GM18498 (cell line): ENCODE measurements at regions not wholly inside any gene's neighbourhood (a gene's known extent, or its start where the extent isn't known, plus 50 kb on each side); places are given as distances from the start of the nearest gene placed in this dataset.
"Not testable (repeated sequence)": the region's sequence is repeated elsewhere in the genome, so short reads cannot be mapped to it uniquely, and the experiment has no call there.

Source experiments
- ATAC-seq: cut with Tn5 transposase; IDR thresholded peaks from one replicate; pipeline ENCODE4 v1.9.1; 2021; ENCODE audit warnings: mild to moderate bottlenecking, moderate library complexity; ENCODE audit not compliant: unreplicated experiment

DNA sequence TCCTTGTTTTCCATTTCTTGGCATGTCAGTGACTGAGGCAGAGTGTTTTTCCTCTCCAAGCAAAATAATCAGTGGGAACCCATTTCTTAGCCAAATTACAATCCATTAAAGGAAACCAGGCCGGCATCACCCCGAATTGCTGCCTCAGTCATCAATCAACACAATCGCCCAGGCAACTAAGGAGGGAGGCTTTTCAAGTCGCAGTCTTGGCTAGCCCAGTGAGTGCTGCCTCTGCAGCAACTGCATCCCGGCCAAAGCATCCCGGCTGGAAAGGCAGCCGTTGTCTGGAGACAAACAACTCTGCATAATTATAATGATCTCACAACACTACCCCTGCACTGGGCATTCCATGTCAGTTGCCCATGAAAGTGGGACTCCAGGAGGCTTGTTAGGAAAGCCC is 213.5 kb upstream of the PRICKLE2 start:
- ATAC-seq: no peak

- ATAC-seq: no peak
Measured at GRCh38 chr3:64438066-64438465, 212.8 kb upstream of the PRICKLE2 start.

- no peak for ATAC-seq
Measured at GRCh38 chr3:64437131-64437530, 211.9 kb upstream of the PRICKLE2 start.

- ATAC-seq: not testable (repeated sequence)
Measured at GRCh38 chr3:64435023-64435422, 209.8 kb upstream of the PRICKLE2 start.

- ATAC-seq: no peak
Measured at GRCh38 chr3:64432870-64433269, 207.6 kb upstream of the PRICKLE2 start.

DNA sequence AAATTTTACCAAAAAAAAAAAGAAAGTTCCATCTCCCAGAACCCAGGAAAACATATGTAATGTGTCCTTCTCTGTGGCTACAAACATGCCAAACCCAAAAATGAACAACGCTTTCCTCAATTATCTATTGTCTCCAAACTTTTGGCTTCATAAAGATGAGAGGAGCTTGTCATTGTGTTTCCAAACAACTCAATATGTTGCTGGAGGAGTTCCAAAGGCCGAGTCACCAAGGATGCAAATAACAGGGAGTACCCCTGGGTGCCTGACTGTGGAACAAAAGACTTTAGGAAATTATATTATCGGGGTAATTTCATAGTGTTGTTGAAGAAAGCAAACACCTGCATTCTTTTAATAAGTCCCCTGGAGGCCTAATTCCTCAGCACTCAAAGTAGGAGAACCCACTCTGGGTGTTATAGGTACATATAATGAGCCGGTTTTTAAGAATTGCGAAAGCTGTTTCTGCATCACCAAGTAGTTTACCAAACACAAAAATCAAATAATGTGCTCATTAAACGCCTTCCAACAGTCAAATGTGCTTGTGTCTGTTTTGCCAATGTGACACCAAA is 206.3 kb upstream of the PRICKLE2 start:
- no peak for ATAC-seq

GRCh38 chr3:64427671-64428070 is 202.4 kb upstream of the PRICKLE2 start:
- no peak for ATAC-seq

DNA sequence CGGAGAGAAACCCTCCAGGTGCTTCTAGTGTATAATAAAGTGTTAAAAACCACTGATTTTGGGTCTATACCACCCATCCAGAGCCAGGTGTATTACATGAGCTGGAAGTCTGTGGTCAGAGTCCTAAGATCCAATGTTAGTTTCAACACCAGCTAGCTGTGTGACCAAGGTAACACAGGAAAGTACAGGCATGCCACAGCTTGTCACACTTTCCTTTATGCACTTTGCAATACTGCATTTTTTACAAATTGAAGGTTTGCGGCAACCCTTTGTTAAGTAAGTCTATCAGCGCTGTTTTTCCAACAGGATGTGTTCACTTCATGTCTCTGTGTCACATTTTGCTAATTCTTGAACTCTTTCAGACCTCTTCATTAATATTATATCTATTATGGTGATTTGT is 201.3 kb upstream of the PRICKLE2 start:
- no peak for ATAC-seq

GRCh38 chr3:64422932-64423331 is 197.7 kb upstream of the PRICKLE2 start:
- no peak for ATAC-seq

- ATAC-seq: no peak
Measured at GRCh38 chr3:64422192-64422591, 196.9 kb upstream of the PRICKLE2 start.

- ATAC-seq: no peak
Measured at GRCh38 chr3:64417816-64418215, 192.6 kb upstream of the PRICKLE2 start.

DNA sequence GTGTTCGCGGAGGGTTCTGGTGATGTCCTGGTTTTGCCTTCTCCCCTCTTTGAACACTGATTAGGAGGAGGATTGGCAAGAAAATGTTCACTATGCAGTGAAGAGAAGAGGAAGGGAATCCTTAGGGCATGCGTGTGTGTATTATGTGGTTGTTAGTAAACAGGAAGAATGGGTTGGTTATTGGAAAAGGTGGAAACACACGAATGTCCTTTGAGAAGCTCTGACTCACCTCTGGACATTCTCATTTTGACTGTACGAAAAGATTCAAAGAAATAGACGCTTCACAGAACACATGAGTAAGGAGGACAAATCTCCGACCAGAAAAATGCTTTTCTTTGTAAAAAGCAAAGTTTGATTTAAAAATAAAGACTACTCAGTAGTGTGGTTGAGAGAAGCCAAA is 188.8 kb upstream of the PRICKLE2 start:
- no peak for ATAC-seq

- ATAC-seq: no peak
Measured at GRCh38 chr3:64411101-64411500, 185.8 kb upstream of the PRICKLE2 start.

DNA sequence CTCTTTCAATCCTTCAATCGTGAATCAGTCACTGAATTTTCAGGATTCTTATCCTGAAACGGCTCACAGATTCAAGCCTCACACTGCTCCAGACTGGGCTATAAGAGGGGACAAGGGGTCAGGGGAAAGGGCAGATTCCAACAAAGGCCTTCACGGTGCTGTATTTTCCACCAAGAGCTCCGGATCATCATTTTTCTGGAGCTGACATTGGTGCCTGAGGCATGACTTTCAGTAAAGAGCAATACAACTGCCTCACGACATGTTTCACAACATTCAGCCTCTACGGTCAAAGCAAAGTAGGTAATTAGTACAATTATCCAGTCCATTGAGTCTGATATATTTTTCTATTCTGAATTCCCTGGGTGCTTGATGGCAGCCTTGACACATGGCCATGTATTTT is 185.0 kb upstream of the PRICKLE2 start:
- ATAC-seq: no peak

GRCh38 chr3:64408770-64409169 is 183.5 kb upstream of the PRICKLE2 start:
- ATAC-seq: no peak

GRCh38 chr3:64406271-64406670 is 181.0 kb upstream of the PRICKLE2 start:
- ATAC-seq: no peak

DNA sequence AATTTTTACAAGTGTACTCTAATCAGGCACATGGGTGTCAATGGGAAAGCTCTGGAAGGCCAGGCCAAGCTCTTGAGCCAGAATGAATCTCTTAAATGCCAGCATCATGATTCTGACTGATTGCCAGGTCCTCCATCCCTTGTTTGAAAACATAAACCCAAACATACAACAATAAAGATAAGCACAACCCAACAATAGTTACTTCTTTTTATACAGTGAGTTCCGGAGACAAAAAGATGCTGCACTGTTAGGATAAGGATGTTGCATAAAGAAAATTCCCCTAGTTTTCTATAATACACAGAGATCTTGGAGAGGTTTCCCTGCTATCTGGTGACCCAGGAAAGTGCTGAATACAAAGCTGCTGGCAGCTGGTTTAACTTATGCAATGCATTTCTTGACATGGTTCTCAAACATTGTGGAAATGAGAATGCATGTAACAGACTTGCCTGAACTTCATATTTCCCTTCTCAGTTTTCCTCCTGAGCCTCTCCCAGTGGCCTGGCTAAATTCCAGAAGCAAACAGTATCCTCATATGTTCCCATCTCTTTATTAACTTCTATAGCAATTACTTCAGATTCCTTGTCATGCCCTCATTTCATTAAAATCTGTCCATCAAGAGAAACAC is 180.1 kb upstream of the PRICKLE2 start:
- no peak for ATAC-seq

- no peak for ATAC-seq
Measured at GRCh38 chr3:64400706-64401105, 175.4 kb upstream of the PRICKLE2 start.

- ATAC-seq: peak; percentile 45
Measured at GRCh38 chr3:64399205-64399800, 174.0 kb upstream of the PRICKLE2 start.

DNA sequence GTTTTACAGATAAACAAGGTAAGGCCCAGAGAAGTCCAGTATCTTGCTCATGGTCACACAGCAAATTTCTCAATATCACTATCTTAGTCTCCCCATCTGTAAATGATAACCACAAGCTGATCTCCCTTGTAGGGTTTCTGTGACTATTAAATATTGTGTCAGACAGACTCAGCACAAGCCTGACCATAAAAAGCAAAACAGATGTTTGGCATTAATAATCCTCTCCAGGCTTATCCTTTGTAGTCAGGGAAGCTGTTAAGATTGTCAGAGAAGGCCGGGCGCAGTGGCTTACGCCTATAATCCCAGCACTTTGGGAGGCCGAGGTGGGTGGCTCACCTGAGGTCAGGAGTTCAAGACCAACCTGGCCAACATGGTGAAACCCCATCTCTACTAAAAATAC is 173.2 kb upstream of the PRICKLE2 start:
- no peak for ATAC-seq

GRCh38 chr3:64398006-64398405 is 172.7 kb upstream of the PRICKLE2 start:
- ATAC-seq: no peak

DNA sequence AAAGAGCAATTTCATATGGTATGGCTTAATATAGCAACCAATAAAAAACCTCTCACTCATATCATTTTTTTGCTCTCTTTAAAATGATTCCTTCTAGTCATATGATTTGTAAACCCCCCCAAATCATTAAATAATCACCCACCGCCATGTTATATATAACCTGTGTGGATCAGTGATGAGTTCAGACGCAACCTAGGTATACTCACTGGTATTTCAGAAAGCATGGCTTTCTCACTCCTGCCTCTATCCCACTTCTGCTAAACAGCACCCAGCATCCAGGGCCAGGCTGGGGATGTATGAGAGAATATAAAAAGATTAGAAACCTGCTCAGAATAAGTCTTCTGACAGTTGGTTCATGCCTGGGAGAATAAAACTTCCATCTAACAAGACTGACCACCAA is 172.3 kb upstream of the PRICKLE2 start:
- no peak for ATAC-seq

DNA sequence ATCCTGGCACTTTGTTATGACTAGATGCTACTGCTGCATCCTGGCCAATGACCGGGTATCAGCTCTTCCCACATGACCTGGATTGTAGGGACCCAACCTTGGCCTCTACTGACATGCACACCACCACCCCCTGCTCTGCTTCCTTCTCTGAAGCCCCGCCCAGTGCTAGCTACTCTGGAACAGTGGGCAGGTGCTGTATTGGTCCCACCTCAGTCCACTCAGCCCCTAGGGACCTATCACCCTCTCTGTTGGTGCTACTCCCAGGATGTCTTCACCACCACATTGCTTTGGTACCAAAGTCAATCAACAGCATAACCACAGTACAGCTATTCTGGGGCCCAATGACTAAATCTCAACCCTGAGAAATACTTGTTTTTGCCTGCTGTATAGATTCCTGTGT is 170.2 kb upstream of the PRICKLE2 start:
- no peak for ATAC-seq
